Putamen (tissue), 1 donor: ENCODE measurements at regions not wholly inside any gene's neighbourhood (a gene's known extent, or its start where the extent isn't known, plus 50 kb on each side); places are given as distances from the start of the nearest gene placed in this dataset.

Experiments
- DNase-seq: peaks from one replicate; pipeline ENCODE4 v3.0.0-alpha.2; 2016; ENCODE audit warnings: low spot score

GRCh38 chr4:189396435-189396834 is 544.2 kb upstream of the FRG1 start:
- DNase-seq, result no peak

- no peak for DNase-seq
Measured at GRCh38 chr4:189404271-189404670, 536.4 kb upstream of the FRG1 start.

GRCh38 chr4:189409158-189409557 is 531.5 kb upstream of the FRG1 start:
- peak; percentile 70 for DNase-seq

GRCh38 chr4:189414021-189414420 is 526.7 kb upstream of the FRG1 start:
- no peak for DNase-seq

- DNase-seq, result no peak
Measured at GRCh38 chr4:189420572-189420971, 520.1 kb upstream of the FRG1 start.

GRCh38 chr4:189436207-189436606 is 504.5 kb upstream of the FRG1 start:
- no peak for DNase-seq

- DNase-seq, result no peak
Measured at GRCh38 chr4:189440716-189441115, 500.0 kb upstream of the FRG1 start.

GRCh38 chr4:189443341-189443740 is 497.3 kb upstream of the FRG1 start:
- DNase-seq, result no peak

GRCh38 chr4:189445613-189446012 is 495.1 kb upstream of the FRG1 start:
- no peak for DNase-seq

- no peak for DNase-seq
Measured at GRCh38 chr4:189463734-189464133, 476.9 kb upstream of the FRG1 start.

- no peak for DNase-seq
Measured at GRCh38 chr4:189494407-189494806, 446.3 kb upstream of the FRG1 start.

GRCh38 chr4:189497516-189497915 is 443.2 kb upstream of the FRG1 start:
- no peak for DNase-seq

- DNase-seq, result no peak
Measured at GRCh38 chr4:189497996-189498395, 442.7 kb upstream of the FRG1 start.

GRCh38 chr4:189498457-189498856 is 442.2 kb upstream of the FRG1 start:
- no peak for DNase-seq

GRCh38 chr4:189499696-189500095 is 441.0 kb upstream of the FRG1 start:
- DNase-seq, result no peak

- no peak for DNase-seq
Measured at GRCh38 chr4:189500970-189501369, 439.7 kb upstream of the FRG1 start.

GRCh38 chr4:189502841-189503435 is 437.7 kb upstream of the FRG1 start:
- no peak for DNase-seq

- DNase-seq, result no peak
Measured at GRCh38 chr4:189504220-189504619, 436.5 kb upstream of the FRG1 start.

GRCh38 chr4:189505380-189505779 is 435.3 kb upstream of the FRG1 start:
- DNase-seq, result no peak

GRCh38 chr4:189506080-189506479 is 434.6 kb upstream of the FRG1 start:
- no peak for DNase-seq

- no peak for DNase-seq
Measured at GRCh38 chr4:189507060-189507459, 433.6 kb upstream of the FRG1 start.

- DNase-seq, result no peak
Measured at GRCh38 chr4:189510601-189511000, 430.1 kb upstream of the FRG1 start.

- DNase-seq, result no peak
Measured at GRCh38 chr4:189511581-189511980, 429.1 kb upstream of the FRG1 start.

- no peak for DNase-seq
Measured at GRCh38 chr4:189513421-189513820, 427.3 kb upstream of the FRG1 start.

- no peak for DNase-seq
Measured at GRCh38 chr4:189514209-189514608, 426.5 kb upstream of the FRG1 start.
